OCI-LY7 (cell line): ENCODE measurements at regions not wholly inside any gene's neighbourhood (a gene's known extent, or its start where the extent isn't known, plus 50 kb on each side); places are given as distances from the start of the nearest gene placed in this dataset.
"Not testable (repeated sequence)": the region's sequence is repeated elsewhere in the genome, so short reads cannot be mapped to it uniquely, and the experiment has no call there.

Source experiments
- BruUV-seq: library from RNA; stranded (reverse); fragments of 400-500 nt; replicated peaks from 2 replicates; lab custom pipeline; 2021; lab: Mats Ljungman, UMichigan
- CTCF ChIA-PET: fragments of 300-600 bp; sonication (Branson Sonifier 250); formaldehyde crosslinking; loops from one replicate; lab custom pipeline; 2022; ENCODE audit warnings: antibody characterized with exemption; ENCODE audit not compliant: unreplicated experiment; lab: Charles Lee
- POLR2A ChIA-PET: fragments of 300-600 bp; sonication (Branson Sonifier 250); formaldehyde crosslinking; loops from one replicate; lab custom pipeline; 2022; ENCODE audit warnings: antibody characterized with exemption; lab: Charles Lee
- DNase-seq: peaks from one replicate; pipeline ENCODE4 v3.0.0-alpha.2; 2015; ENCODE audit warnings: low spot score
- H2AFZ ChIP-seq: fragments of 200-600 bp; sonication (generic), shearing (Covaris generic); 2 replicates; pipeline ENCODE4 v1.6.1; 2014; ENCODE audit warnings: mild to moderate bottlenecking, antibody characterized with exemption, low read length, moderate library complexity
- H3K27ac ChIP-seq: fragments of 200-600 bp; sonication (generic); 2 replicates; pipeline ENCODE4 v1.5.1; 2014; ENCODE audit warnings: mixed run types, low read depth, mild to moderate bottlenecking, moderate library complexity, low read length, inconsistent platforms; ENCODE audit not compliant: poor library complexity, severe bottlenecking
- H3K36me3 ChIP-seq: fragments of 200-600 bp; sonication (generic); 2 replicates; pipeline ENCODE4 v1.6.1; 2014; ENCODE audit warnings: mild to moderate bottlenecking, antibody characterized with exemption, low read length, moderate library complexity, mixed read lengths; ENCODE audit not compliant: insufficient read depth
- H3K4me1 ChIP-seq: fragments of 200-600 bp; sonication (generic); 2 replicates; pipeline ENCODE4 v1.5.1; 2014; ENCODE audit warnings: mild to moderate bottlenecking, low read length; ENCODE audit not compliant: insufficient read depth, poor library complexity, severe bottlenecking
- H3K4me2 ChIP-seq: fragments of 200-600 bp; sonication (generic); 2 replicates; pipeline ENCODE4 v1.6.1; 2014; ENCODE audit warnings: mild to moderate bottlenecking, low read length
- H3K4me3 ChIP-seq: fragments of 200-600 bp; sonication (generic); 2 replicates; pipeline ENCODE4 v1.5.1; 2014; ENCODE audit warnings: mild to moderate bottlenecking, low read depth, low read length; ENCODE audit not compliant: poor library complexity, severe bottlenecking
- H3K79me2 ChIP-seq: fragments of 200-600 bp; sonication (generic); 2 replicates; pipeline ENCODE4 v1.6.1; 2016; ENCODE audit warnings: low read depth, mild to moderate bottlenecking, low read length, moderate library complexity, mixed read lengths; ENCODE audit not compliant: insufficient read depth
- H3K9me2 ChIP-seq: fragments of 200-600 bp; sonication (generic); 2 replicates; pipeline ENCODE4 v1.6.1; 2016; ENCODE audit warnings: mild to moderate bottlenecking, low read length, mixed read lengths; ENCODE audit not compliant: insufficient read depth
- H3K9me3 ChIP-seq: fragments of 200-600 bp; sonication (generic); 2 replicates; pipeline ENCODE4 v1.6.1; 2014; ENCODE audit warnings: mild to moderate bottlenecking, mixed run types, low read length, mixed read lengths
- H4K20me1 ChIP-seq: fragments of 200-600 bp; sonication (generic); 2 replicates; pipeline ENCODE4 v1.6.1; 2014; ENCODE audit warnings: mild to moderate bottlenecking, antibody characterized with exemption, low read length, moderate library complexity, mixed read lengths; ENCODE audit not compliant: insufficient read depth
- EZH2phosphoT487 ChIP-seq: fragments of 200-600 bp; sonication (generic); IDR thresholded peaks from 2 replicates; pipeline ENCODE4 v1.6.1; 2018; ENCODE audit warnings: low read depth, borderline replicate concordance, mild to moderate bottlenecking, mixed run types, antibody characterized with exemption, low read length, moderate library complexity, mixed read lengths
- intact Hi-C: fragments of 100-400 bp; cut with micrococcal nuclease; formaldehyde crosslinking; loops from one replicate; pipeline ENCODE4 v1.10.0; 2022; ENCODE audit not compliant: unreplicated experiment
- TF ChIP-seq, protein P1 (sequence below): fragments of 200-600 bp; sonication (generic); conservative IDR thresholded peaks from 2 replicates; pipeline ENCODE4 v1.5.1; 2014; ENCODE audit warnings: mild to moderate bottlenecking, antibody characterized with exemption, low read length, moderate library complexity, mixed read lengths

DNA sequence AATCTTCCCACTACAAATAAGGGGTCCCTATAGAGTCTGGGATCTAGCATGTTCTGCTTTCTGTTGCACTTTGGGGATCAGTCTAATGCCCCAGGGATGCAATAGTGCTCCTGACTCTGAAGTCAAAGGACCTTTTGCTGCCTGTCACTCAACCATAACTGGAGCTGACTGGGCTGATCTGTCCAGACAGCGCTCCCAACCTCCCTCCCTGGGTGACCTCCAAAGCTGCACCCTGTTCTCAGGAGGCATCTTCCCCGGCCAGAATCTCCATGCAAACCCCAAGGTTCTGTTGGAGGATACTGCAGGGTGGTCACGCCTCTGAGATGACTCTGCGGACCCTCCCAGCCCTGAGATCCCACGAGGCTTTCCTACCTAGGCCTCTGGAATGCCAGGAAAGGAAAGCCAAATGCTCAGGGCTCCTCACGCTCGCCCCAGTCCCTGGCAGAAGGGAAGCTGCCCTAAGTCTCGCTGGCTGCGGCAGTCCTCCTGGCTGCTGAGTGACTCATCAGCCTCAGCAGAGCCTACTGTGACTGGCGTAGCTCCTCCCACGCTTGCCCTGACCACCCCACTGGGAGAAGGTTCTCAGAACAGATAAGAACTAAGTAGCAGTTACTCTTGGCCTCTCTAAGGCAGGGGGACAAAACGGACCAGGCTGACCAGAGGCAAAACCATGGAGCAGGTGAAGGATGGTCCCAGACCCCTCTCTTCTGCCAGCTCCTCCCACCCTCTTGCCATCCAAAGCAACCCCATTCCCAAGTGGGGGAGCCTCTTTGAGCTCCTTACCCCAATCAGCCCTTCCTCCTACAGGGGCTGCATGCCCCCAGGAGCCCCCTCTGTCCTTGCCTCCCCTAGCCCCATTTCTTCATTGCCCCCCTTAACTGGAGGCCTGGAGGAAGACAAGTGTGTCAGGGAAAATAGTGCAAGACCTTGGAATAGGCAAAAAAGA is 124.1 kb upstream of the TNRC6C start:
- CTCF ChIA-PET: no interaction called here
- Histone ChIP-seq H3K9me2 (no peaks in the 10 kb centered on the region), H3K4me2 (no peak overlapping the region), H3K4me1 (no peaks in the 10 kb centered on the region), H4K20me1 (no peaks in the 10 kb centered on the region), H3K4me3 (no peak overlapping the region), H3K79me2 (no peaks in the 10 kb centered on the region), H3K27ac (no peak overlapping the region), H3K9me3 (no peaks in the 10 kb centered on the region), H2AFZ (no peak overlapping the region), H3K36me3 (no peaks in the 10 kb centered on the region)
- POLR2A ChIA-PET: interaction anchor here (0.9 kb wide), 1 partner anchor 34 kb away, joined by 4 read pairs; no protein-coding TSS in a partner anchor
- no TSS peak for BruUV-seq
- intact Hi-C loops: no loop called here
- no peak for TF ChIP-seq EZH2phosphoT487
- TF ChIP-seq, protein P1, sequence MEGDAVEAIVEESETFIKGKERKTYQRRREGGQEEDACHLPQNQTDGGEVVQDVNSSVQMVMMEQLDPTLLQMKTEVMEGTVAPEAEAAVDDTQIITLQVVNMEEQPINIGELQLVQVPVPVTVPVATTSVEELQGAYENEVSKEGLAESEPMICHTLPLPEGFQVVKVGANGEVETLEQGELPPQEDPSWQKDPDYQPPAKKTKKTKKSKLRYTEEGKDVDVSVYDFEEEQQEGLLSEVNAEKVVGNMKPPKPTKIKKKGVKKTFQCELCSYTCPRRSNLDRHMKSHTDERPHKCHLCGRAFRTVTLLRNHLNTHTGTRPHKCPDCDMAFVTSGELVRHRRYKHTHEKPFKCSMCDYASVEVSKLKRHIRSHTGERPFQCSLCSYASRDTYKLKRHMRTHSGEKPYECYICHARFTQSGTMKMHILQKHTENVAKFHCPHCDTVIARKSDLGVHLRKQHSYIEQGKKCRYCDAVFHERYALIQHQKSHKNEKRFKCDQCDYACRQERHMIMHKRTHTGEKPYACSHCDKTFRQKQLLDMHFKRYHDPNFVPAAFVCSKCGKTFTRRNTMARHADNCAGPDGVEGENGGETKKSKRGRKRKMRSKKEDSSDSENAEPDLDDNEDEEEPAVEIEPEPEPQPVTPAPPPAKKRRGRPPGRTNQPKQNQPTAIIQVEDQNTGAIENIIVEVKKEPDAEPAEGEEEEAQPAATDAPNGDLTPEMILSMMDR: no peak
- DNase-seq: no peak

GRCh38 chr17:77836557-77837041 is 121.9 kb upstream of the TNRC6C start:
- TF ChIP-seq, protein P1: no peak
- TF ChIP-seq EZH2phosphoT487: no peak
- H3K36me3 ChIP-seq: no peaks in the 10 kb centered on the region
- no peak for DNase-seq
- BruUV-seq: no TSS peak
- no peaks in the 10 kb centered on the region for H3K9me3 ChIP-seq
- no peaks in the 10 kb centered on the region for H3K79me2 ChIP-seq
- H3K4me3 ChIP-seq: no peak overlapping the region
- no peaks in the 10 kb centered on the region for H4K20me1 ChIP-seq
- H3K27ac ChIP-seq: no peak overlapping the region
- H2AFZ ChIP-seq: no peak overlapping the region
- intact Hi-C loops: no loop called here
- POLR2A ChIA-PET: no interaction called here
- no peaks in the 10 kb centered on the region for H3K9me2 ChIP-seq
- no peak overlapping the region for H3K4me2 ChIP-seq
- no peaks in the 10 kb centered on the region for H3K4me1 ChIP-seq
- CTCF ChIA-PET: no interaction called here

DNA sequence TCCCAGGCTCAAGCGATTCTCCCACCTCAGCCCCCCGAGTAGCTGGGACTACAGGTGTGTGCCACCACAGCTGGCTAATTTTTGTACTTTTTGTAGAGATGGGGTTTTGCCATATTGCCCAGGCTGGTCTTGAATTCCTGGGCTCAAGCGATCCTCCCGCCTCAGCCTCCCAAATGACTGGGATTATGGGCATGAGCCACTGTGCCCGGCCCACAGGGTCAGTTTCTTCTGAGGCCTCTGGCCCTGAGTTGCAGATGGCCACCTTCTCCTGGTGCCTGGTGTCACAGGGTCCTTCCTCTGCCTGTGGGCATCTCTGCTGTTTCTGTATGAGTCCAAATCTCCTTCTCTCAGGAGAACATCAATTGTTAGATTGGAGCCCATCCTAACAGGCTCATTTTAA is 121.4 kb upstream of the TNRC6C start:
- H3K27ac ChIP-seq: not testable (repeated sequence)

More for the DNA sequence above, 121.4 kb upstream of the TNRC6C start:
- POLR2A ChIA-PET, H3K9me3 ChIP-seq, CTCF ChIA-PET, H3K79me2 ChIP-seq, H3K4me1 ChIP-seq, H3K4me2 ChIP-seq, DNase-seq, H4K20me1 ChIP-seq, H2AFZ ChIP-seq, H3K36me3 ChIP-seq, H3K4me3 ChIP-seq, BruUV-seq, H3K9me2 ChIP-seq, intact Hi-C loops: not testable (repeated sequence)
